ENCODE measurements at regions not wholly inside any gene's neighbourhood (a gene's known extent, or its start where the extent isn't known, plus 50 kb on each side); places are given as distances from the start of the nearest gene placed in this dataset.
A peak's percentile ranks its signal among the peaks of the same experiment; 100 is the strongest.

- no peak overlapping the region for H3K4me3 ChIP-seq
- H3K9ac ChIP-seq (ENCODE audit: insufficient read depth in 1 of 2, low read length in 2 of 2) = no peak overlapping the region
- WGBS, 2 donors = 65 to 69% methylated on average over 4 of the region's 4 CpGs
- H3K36me3 ChIP-seq (ENCODE audit: control insufficient read depth in 4 of 4, insufficient read depth in 4 of 4, low read length in 4 of 4) = no peaks in the 10 kb centered on the region
- peaks cover 0 to 5% (median 0%) of the 10 kb centered on the region in 5 donors for H3K4me1 ChIP-seq (ENCODE audit: control insufficient read depth in 5 of 5, insufficient read depth in 5 of 5, low read length in 5 of 5)
- no peak overlapping the region for H3K27ac ChIP-seq (ENCODE audit: low read depth in 1 of 2, low read length in 1 of 2)
- ATAC-seq (ENCODE audit: insufficient read depth, low FRiP score) (no peak), DNase-seq (peak; percentile 30 to 74 (median 59))
- TF ChIP-seq CTCF (IDR thresholded peaks at IDR 0.05; ENCODE audit: control extremely low read depth, extremely low read depth) = no peak
- no peaks in the 10 kb centered on the region for H3K27me3 ChIP-seq (ENCODE audit: control insufficient read depth in 3 of 3, insufficient read depth in 3 of 3, low read length in 2 of 3)
- H3K9me3 ChIP-seq (ENCODE audit: control insufficient read depth in 4 of 4, insufficient read depth in 3 of 4, low read length in 3 of 4) = peaks cover 0 to 3% (median 0%) of the 10 kb centered on the region in 4 donors
Measured at GRCh38 chr21:18776936-18777335, 373.4 kb upstream of the TMPRSS15 start.

- H3K9me3 ChIP-seq (ENCODE audit: control insufficient read depth in 4 of 4, insufficient read depth in 3 of 4, low read length in 3 of 4) = no peaks in the 10 kb centered on the region
- no peaks in the 10 kb centered on the region for H3K27me3 ChIP-seq (ENCODE audit: control insufficient read depth in 3 of 3, insufficient read depth in 3 of 3, low read length in 2 of 3)
- no peak for ATAC-seq (ENCODE audit: insufficient read depth, low FRiP score)
- TF ChIP-seq CTCF (IDR thresholded peaks at IDR 0.05; ENCODE audit: control extremely low read depth, extremely low read depth) = no peak
- no peak for DNase-seq
- H3K36me3 ChIP-seq (ENCODE audit: control insufficient read depth in 4 of 4, insufficient read depth in 4 of 4, low read length in 4 of 4) = no peaks in the 10 kb centered on the region
- 28 to 53% methylated on average over 1 of the region's 1 CpG for WGBS, 2 donors
- no peak overlapping the region for H3K9ac ChIP-seq (ENCODE audit: insufficient read depth in 1 of 2, low read length in 2 of 2)
- H3K4me3 ChIP-seq = no peak overlapping the region
- H3K27ac ChIP-seq (ENCODE audit: low read depth in 1 of 2, low read length in 1 of 2) = no peak overlapping the region
- no peaks in the 10 kb centered on the region for H3K4me1 ChIP-seq (ENCODE audit: control insufficient read depth in 5 of 5, insufficient read depth in 5 of 5, low read length in 5 of 5)
Measured at GRCh38 chr21:18782721-18783120, 379.1 kb upstream of the TMPRSS15 start.

GRCh38 chr21:18801468-18801867 is 397.9 kb upstream of the TMPRSS15 start:
- H3K27me3 ChIP-seq (ENCODE audit: control insufficient read depth in 3 of 3, insufficient read depth in 3 of 3, low read length in 2 of 3) = no peaks in the 10 kb centered on the region
- DNase-seq (peak in 2 of 3 donors; percentile 0 to 1), ATAC-seq (ENCODE audit: insufficient read depth, low FRiP score) (no peak)
- H3K27ac ChIP-seq (ENCODE audit: low read depth in 1 of 2, low read length in 1 of 2) = no peak overlapping the region
- no peaks in the 10 kb centered on the region for H3K4me1 ChIP-seq (ENCODE audit: control insufficient read depth in 5 of 5, insufficient read depth in 5 of 5, low read length in 5 of 5)
- H3K9me3 ChIP-seq (ENCODE audit: control insufficient read depth in 4 of 4, insufficient read depth in 3 of 4, low read length in 3 of 4) = peaks cover 0 to 5% (median 1%) of the 10 kb centered on the region in 4 donors
- H3K4me3 ChIP-seq = no peak overlapping the region
- no peak overlapping the region for H3K9ac ChIP-seq (ENCODE audit: insufficient read depth in 1 of 2, low read length in 2 of 2)
- no peaks in the 10 kb centered on the region for H3K36me3 ChIP-seq (ENCODE audit: control insufficient read depth in 4 of 4, insufficient read depth in 4 of 4, low read length in 4 of 4)
- no peak for TF ChIP-seq CTCF (IDR thresholded peaks at IDR 0.05; ENCODE audit: control extremely low read depth, extremely low read depth)
- 80 to 85% methylated on average over 1 of the region's 1 CpG for WGBS, 2 donors

GRCh38 chr21:18803624-18804023 is 400.0 kb upstream of the TMPRSS15 start:
- no peak overlapping the region for H3K9ac ChIP-seq (ENCODE audit: insufficient read depth in 1 of 2, low read length in 2 of 2)
- H3K36me3 ChIP-seq (ENCODE audit: control insufficient read depth in 4 of 4, insufficient read depth in 4 of 4, low read length in 4 of 4) = no peaks in the 10 kb centered on the region
- no peaks in the 10 kb centered on the region for H3K27me3 ChIP-seq (ENCODE audit: control insufficient read depth in 3 of 3, insufficient read depth in 3 of 3, low read length in 2 of 3)
- no peak for TF ChIP-seq CTCF (IDR thresholded peaks at IDR 0.05; ENCODE audit: control extremely low read depth, extremely low read depth)
- peaks cover 0 to 3% (median 0%) of the 10 kb centered on the region in 4 donors for H3K9me3 ChIP-seq (ENCODE audit: control insufficient read depth in 4 of 4, insufficient read depth in 3 of 4, low read length in 3 of 4)
- 77 to 79% methylated on average over 2 of the region's 2 CpGs for WGBS, 2 donors
- no peak for ATAC-seq (ENCODE audit: insufficient read depth, low FRiP score)
- no peak overlapping the region for H3K4me3 ChIP-seq
- no peak for DNase-seq
- H3K4me1 ChIP-seq (ENCODE audit: control insufficient read depth in 5 of 5, insufficient read depth in 5 of 5, low read length in 5 of 5) = no peaks in the 10 kb centered on the region
- H3K27ac ChIP-seq (ENCODE audit: low read depth in 1 of 2, low read length in 1 of 2) = no peak overlapping the region

Measured in lung (tissue), 11 donors.